Amniotic stem cell (primary cell): ENCODE measurements at regions not wholly inside any gene's neighbourhood (a gene's known extent, or its start where the extent isn't known, plus 50 kb on each side); places are given as distances from the start of the nearest gene placed in this dataset.
"Not testable (repeated sequence)": the region's sequence is repeated elsewhere in the genome, so short reads cannot be mapped to it uniquely, and the experiment has no call there.

Experiments
- DNase-seq: peaks from one replicate; lab custom pipeline; 2025; lab: John Stamatoyannopoulos, UW

DNA sequence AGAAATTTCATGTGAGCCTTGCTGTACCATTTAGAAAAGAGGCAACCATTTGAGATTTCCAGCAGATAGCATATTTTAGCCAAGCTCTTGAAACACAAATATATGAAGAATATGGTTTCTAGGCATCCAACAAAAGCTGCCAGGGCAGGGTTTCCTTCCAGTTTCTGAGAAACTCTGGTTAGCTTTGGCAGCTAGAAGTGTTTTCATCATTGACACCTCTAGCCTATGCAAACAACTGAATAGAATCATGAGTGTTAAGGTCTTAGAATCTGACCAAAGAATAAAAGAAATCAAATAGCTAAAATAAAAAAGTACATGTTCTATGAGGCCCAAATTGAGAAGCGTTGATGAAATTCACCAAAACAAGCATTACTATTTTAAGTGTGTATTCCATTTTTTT is 188.1 kb downstream of the TMEM167A start:
- no peak for DNase-seq

DNA sequence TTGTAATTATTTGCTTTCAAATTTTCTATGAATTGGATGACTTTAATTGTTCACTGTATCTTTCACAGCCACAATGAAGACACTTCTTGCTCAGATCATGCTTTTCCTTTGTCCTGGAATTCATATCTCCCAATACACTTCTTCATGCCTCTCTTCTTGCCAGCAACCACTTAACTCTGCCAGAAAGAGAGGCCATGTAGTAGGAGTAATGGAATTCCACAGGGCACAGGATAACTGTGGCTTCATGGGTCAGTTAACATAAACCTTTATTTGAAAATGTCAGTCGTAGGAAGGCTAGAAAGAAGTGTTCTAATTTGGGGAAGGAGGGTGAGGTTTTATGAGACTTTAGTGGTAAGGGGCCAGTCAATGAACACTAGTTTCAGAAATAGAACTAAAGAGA is 190.3 kb downstream of the TMEM167A start:
- DNase-seq: no peak

DNA sequence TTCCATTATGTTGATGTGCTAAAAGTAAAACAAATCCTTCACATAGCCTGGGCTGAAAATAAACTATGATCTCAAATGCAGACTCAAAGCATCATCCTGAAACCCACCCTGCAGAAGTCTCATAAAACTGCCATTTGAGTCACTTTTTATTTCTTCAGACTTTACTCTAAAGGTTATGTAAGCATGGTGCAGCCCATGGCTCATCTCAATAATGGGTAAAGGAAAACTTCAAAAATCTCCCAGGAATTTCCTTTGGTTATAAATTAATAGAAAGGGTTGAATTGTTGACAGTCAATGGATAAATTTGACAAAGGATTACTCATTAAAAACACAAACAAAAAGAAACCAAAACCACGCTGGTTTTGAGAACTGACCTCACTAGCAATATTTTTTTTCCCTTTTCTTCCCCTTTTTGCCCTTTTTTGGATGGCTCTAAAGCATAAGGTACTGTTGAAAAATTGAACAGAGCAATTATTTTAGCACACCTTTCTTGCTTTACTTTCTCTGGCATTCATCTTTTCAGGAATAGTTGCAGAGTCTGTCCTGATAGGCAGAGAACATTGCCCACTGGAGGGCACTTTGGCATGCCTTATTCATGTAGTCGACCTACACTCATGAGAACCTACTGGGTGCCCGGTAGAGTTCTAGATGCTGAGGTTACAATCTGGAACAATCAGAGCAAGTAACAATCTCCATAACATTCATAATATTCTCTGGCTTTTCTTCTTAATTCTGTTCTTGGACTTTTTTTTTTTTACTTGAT is 191.4 kb downstream of the TMEM167A start:
- DNase-seq: no peak

DNA sequence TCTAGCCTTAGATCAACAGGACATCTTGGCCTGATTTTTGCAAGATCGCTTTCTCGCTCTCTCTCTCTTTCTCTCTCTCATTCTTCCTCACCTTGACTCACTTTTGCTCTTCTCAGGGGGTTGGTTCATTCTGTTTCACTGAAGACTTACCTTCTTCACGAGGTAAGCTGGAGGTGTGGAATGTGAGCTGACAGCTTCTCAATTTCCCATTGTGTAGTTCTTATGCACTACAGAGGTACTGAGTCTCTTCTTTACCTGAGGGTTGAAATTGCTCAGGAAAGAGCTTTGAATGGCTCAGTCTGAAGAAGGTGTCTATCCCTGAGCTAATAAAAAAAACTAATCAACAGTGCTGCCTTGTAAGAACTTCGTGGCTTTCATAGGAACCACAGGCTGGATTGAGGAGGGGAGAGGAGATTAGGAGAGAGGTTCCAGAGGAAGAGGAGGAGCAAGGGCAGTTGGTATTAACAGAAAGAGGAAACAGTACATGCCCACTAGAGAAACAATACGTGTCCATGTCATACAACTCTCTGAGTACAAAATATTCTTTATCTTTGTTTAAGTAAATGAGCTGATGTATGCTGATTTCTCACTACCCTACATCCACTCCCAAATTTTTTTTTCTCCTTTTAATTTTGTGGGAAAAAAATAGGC is 192.2 kb downstream of the TMEM167A start:
- DNase-seq: no peak

DNA sequence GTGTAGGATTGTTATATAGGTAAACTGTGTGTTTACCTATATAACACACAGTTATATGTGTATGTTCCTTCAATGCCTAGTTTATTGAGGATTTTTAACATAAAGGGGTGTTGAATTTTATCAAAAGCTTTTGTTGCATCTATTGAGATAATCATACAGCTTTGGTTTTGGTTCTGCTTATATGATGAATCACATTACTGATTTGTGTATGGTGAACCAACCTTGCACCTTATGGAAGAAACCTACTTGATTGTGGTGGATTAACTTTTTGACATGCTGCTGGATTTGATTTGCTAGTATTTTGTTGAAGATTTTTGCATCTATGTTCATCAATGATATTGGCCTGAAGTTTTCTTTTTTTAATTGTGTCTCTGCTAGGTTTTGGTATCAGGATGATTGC is 194.9 kb downstream of the TMEM167A start:
- no peak for DNase-seq

DNA sequence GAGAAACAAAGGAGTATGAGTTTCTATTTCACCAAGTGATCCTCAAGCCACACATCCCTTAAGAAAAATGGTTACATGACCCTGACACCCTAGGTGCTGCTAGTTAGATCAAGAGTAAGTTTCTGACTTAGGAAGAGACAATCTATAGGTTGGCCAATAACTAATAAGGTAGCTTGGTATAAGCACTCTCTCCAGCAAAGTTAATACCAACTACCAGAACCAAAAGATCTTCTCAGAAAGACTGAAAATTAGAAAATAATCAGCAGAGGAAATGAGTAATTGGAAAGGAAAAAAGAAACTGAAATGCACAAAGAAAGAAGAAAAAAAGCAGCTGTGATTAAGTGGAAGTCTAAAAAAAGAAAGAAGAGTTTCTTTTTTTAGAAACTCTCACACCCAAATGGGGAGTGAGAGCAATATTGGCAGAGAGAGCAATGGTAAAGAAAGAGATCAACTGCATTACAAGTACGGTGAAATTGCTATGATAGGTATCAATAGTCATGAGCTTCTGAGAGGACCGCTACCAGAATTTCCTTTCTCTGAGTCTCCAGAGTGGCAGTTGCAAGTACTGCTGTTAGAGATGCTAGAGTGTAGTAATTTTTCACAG is 195.5 kb downstream of the TMEM167A start:
- no peak for DNase-seq

DNA sequence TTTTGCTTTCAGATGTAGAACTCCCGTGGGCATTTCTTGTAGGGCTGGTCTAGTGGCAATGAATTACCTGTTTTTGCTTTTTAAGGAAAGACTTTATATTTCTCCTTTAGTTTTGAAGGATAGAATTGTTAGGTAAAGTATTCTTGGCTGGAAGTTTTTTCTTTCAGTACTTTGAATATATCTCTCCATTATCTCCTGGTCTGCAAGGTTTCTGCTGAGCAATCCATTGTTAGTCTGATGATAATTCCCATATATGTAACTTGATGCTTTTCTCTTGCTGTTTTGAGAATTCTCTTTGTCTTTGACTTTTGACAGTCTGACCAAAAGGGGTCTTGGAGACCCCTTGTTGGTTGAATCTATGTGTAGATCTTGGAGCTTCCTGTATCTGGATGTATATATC is 198.1 kb downstream of the TMEM167A start:
- DNase-seq: no peak

DNA sequence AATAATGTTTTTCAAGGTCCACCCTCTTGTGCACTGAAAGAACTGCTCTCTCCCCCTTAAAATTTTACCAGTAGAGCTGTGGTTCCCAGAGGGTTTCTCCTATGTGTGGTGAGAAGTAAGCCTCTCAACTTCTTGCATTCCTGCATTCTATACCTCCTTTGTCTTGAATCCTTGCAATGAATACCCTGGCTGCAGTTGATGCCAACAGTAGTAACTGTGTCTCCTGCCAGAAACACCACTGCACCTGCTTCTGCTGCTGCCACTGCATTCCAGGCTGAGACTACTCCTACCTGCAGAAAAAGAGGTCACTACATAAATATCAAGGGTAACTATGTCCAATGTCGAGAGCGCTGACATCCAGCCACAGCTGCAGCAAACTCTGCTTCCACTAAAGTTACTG is 203.7 kb downstream of the TMEM167A start:
- no peak for DNase-seq

DNA sequence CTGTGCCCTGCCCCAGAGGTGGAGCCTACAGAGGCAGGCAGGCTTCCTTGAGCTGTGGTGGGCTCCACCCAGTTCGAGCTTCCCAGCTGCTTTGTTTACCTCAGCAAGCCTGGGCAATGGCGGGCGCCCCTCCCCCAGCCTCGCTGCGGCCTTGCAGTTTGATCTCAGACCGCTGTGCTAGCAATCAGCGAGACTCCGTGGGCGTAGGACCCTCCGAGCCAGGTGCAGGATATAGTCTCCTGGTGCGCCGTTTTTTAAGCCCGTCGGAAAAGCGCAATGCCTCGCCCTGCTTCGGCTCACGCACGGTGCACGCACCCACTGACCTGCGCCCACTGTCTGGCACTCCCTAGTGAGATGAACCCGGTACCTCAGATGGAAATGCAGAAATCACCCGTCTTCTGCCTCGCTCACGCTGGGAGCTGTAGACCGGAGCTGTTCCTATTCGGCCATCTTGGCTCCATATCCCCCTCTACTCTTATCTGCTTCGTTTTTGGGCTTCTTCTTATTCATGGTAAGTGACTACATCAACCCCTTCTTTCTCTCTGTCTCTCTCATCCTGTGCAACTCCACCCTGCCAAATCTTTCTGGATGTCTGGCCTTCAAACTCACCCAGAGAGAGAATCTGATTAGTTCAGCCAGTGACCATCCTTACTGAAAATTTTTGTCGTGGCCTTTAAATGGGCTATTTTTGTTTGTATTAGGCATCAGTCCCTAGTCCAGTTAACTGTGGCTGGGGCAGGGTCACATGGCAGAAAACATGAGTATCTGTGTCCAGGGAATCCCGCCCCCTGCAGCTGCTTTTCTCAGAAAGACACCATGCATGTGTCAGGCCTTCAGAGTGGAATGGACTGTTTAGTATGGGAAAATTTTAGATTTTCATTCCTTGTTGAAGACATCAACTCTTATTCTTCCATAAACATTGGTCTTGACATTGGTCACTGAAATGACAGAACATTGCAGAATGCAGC is 204.6 kb downstream of the TMEM167A start:
- not testable (repeated sequence) for DNase-seq

DNA sequence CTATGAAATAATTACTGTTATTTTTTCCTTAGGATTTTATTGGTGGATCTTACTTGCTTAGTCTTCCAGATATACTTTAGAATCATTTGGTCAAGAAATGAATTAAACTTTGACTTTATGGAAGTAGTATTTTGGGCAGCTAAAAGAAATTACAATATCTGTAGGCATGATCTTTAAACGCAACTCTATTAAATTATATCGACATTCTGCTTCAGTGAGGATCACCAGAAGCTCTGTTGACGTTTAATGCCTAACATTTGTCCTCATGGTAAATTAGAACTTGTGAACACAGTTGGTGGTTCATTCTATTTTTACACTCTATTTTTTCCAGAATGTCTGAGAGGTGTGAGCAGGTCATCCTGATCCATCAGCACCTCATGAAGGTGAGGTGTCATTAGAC is 211.6 kb downstream of the TMEM167A start:
- no peak for DNase-seq

DNA sequence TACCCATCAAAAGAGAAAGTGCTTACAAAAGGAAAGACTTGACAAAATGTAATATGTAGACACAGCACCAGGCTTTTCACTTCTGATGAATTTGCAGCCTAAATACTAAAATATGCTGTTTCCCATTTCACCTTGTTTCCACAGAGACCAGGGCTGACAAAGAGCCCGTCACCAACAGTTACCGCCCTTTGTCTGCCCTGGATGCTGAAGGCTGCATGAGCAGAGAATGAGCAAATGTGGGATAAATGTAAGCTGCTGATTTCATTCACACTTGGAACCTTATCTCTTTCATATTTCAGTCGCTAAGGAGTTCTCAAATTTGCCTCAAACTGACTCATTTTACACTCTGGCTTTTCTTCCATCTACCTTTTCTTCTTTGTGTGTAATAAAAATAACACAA is 213.9 kb downstream of the TMEM167A start:
- DNase-seq: no peak

DNA sequence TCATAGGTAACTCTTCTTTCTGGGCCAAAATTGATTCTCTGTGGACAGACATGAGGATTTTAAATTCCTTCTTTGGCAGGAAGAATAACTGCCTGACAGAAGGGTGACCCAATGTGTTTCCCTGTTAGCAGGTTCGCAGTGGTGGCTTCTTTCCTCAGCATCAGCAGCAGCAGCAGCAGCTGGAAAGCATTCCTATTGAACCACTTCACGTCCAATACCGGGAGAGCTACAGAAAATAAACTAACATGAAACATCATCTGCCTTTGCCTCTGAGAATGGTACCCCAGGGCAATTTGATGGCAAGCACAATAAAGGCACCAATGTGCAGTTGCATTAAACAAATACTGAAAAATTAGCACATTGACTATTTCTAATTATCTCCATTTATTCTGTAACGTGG is 214.5 kb downstream of the TMEM167A start:
- no peak for DNase-seq

DNA sequence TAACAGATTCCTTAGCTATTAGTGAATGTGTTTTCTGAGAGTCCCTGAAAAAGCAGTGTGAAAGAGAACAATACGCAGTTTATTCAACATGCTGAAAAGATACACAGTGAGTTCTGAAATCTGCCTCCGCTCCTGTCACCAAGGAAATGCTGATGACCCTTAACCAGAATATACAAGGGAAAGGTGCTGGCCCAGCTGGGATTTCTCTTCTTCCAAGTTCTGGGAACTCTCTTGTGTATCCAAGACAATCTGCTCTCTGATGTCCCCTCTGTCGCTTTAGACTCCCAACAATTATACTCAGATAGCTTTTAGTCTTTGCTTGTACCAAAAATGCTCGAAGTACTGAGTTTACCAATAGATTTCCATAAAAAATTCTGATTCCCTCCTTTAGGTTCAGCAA is 214.9 kb downstream of the TMEM167A start:
- no peak for DNase-seq

DNA sequence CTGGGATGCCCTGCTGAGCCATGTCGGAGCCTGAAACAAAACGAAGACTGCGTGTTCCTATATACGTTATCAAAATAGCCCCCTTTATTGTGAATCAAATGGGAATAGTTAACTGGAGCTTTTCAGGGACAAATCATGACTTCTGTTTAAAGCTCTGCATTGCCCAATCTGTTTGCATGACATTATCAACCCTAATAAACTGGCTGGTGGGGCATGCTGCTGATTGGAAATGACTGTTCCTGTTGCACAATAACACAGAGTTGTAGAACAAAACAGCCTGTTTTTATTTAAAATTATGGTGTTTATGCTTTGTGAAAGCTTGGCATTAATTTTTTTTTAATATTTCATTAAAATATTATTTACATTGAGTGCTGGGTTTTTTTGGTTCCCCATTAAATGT is 215.5 kb downstream of the TMEM167A start:
- no peak for DNase-seq

DNA sequence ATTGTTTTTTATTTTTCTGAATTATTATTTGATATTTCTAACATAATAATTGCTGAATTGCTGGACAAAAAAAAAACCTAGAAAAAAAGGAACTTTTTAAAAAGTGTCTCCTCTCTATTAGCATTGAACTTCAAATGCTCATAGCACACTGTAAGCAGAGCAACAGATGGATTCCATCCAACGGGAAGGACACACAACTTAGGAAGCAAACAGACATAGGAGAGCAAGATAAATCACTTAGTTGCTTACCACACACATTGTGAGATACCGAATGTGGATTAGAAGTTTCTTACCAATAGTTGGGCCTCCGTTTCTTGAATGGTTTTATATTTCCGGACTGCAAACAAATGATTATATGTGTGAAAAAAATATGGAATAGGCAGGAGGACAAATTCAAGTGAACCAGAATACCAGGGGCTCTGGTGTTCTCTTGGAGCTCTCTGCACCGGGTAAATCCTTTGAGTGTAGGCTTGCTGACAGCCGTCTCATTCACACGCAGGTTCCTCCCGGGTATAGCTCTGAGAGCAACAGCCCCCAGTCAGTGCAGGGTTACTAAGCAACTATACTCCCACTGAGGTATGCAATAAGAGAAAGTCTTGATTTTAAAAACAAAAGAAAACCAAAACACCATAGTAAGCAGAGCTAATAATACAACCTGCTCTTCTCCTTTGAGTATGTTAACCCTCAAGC is 217.6 kb downstream of the TMEM167A start:
- DNase-seq: no peak

DNA sequence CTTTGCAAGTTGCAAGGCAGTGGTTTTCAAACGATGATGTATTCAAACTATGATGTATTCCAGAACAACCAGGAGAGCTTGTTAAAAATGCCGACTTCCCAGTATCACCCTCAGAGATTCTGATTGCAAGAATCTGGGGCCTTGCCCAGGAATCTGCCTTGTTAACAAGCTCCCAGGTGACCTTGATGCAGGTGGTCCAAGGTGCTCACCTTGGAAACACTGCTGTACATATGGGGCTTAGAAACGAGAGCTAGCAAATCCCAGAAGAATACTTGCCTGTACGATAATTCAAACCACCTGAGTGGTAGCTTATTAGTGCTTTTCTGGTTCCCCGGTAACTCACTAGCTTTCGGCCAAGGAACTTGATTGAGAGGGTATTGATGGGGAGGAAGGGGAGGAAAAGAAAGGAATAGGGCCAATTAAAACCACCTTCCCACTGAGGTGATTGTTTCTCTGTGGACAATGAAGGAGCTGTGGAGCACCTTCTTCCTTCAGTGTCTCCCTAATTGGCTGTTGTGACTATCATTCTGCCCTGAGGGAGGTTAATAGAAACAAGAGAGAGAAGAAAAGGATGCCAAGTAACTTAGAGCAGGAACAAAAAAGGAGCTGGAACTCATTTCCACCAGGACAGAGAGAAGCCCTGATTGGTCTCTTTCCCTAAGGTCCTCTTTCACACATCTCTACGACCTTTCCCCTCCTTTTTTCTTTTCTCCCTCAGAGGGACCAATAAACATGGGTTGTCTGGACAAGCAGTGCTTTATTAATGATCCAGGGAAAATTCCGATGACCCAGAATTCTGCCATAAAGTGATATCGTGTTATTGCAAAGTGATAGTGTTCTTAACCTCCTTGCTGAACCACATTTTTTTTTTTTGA is 218.8 kb downstream of the TMEM167A start:
- DNase-seq: no peak

DNA sequence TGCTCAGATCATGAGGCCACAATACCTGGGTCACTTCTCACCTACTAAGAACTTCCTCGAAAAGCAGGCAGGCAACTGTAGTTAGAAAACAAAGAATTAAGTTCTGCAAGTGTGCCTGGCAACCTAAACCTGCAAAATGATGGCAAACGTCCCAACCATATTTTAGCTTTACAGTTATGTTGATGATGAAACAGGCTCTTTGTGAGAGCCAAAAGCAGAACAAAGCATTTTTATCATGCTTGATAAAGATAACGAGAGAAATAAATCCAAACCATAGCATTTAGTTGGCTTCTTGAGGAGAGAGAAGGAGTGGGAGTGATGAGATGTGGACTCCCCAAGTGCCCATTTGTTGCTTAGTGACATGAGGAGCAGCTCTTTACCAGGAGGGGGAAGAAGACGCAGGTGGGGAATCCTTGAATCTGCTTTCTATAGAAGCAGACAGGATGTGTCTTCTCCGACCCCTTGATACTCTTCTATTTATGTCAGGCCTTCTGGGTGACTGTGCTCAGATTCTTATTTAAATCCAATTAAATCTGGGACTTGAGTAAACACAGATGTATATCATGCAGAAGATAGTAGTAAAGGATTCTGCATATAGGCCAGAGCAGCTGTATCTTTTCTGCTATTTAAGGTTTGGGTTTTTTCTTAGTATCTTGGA is 221.2 kb downstream of the TMEM167A start:
- DNase-seq: no peak

DNA sequence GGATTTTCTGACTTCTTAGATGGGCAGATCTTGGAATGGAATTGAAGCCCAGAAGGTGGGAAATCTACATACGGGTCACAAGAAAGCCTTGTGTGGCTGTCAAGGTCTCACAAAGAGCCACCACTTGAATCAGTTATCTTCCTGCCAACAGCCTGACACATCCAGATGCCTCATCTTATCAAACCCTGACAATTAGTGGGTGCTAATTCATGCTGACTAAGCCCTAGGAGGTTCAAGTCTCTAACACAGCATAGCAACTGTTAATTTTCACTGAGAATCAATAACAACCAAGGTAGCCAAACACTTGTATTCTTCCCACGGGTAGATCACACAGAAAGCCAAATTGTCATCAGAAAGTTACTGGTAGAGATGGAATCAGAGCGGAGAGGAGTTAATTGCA is 222.2 kb downstream of the TMEM167A start:
- no peak for DNase-seq

DNA sequence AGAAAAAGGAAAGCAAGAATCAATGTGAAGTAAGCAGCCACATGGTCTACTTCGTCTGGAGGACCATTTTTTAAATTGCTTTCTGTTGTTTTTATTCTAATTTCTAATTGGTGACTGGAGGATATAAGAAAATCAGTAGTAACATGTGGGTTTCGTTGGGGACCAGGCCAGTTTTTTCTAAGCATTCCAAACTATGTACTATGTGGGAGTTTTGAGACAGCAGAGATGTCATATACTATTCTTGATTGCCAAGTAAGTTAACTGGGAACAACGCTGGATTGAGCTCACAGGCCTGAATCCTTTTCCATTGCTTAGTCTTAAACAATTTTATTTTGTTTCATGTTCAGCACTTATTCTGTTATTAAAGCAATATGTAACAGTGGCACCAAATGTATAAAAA is 225.7 kb downstream of the TMEM167A start:
- DNase-seq: no peak

DNA sequence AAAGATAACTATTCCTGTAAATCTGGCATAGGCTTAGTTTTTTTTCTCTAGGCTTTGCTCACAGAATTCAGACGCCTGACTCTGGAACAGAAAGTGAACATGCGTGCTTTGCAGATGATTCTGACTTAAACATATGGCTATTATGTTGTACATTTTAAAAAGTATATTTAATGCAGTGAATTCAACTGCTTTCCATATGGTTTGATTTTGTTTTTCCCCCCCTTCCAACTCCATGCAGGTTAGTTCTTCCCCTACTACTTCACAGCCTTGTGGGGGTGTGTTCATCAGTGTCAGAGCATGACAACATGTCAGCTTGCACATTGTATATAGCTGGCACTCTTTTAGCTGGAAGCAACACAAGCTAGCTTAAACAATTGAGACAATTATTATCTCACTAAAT is 226.8 kb downstream of the TMEM167A start:
- DNase-seq: no peak
